HepG2 (cell line): ENCODE measurements at regions not wholly inside any gene's neighbourhood (a gene's known extent, or its start where the extent isn't known, plus 50 kb on each side); places are given as distances from the start of the nearest gene placed in this dataset.

Experiments used
- ATAC-seq: fragments of 200-7000 bp; cut with Tn5 transposase; 3 replicates; pipeline ENCODE4 v1.9.1; 2020; ENCODE audit warnings: mild to moderate bottlenecking, moderate library complexity
- BruUV-seq: library from RNA; stranded (reverse); fragments of 400-500 nt; replicated peaks from 2 replicates; lab custom pipeline; 2021; lab: Mats Ljungman, UMichigan
- CTCF ChIA-PET: fragments of 300-600 bp; formaldehyde crosslinking; extraction: SDS; loops from one replicate; lab custom pipeline; 2021; ENCODE audit warnings: low total read pairs, inconsistent platforms, low intra/inter-chr PET ratio; lab: Yijun Ruan, JAX
- POLR2A ChIA-PET: fragments of 350-600 bp; sonication (Branson Sonifier 250); formaldehyde crosslinking; loops from one replicate; lab custom pipeline; 2020; ENCODE audit warnings: antibody characterized with exemption, inconsistent platforms; lab: Yijun Ruan, JAX
- DNase-seq: peaks from one replicate; pipeline ENCODE4 v3.0.0-alpha.2; 2015; ENCODE audit warnings: low spot score
- FAIRE-seq: peaks from 3 replicates; lab custom pipeline; 2011; peaks lifted over from hg19 to GRCh38; lab: Jason Lieb, UNC
- H2AFZ ChIP-seq: one replicate; pipeline ENCODE4 v1.6.1; 2011; ENCODE audit warnings: low read length, inconsistent platforms
- H3K27ac ChIP-seq: fragments of 300-600 bp; 3 replicates; pipeline ENCODE4 v1.8.0; 2011; ENCODE audit warnings: mixed run types, mild to moderate bottlenecking, mixed read lengths, low read length, inconsistent platforms; ENCODE audit not compliant: insufficient read depth; ENCODE audit errors: extremely low read length
- H3K27me3 ChIP-seq, 2 experiments: fragments of 200-600 bp in 1 of 2; 2 replicates in 1 of 2; 3 replicates in 1 of 2; pipeline versions ENCODE4 v1.6.0 to v1.8.0; 2011; ENCODE audit warnings: low read length in 2 of 2, mild to moderate bottlenecking in 2 of 2, moderate library complexity in 2 of 2, inconsistent platforms in 1 of 2; ENCODE audit not compliant: insufficient read depth in 2 of 2, control insufficient read depth in 1 of 2
- H3K36me3 ChIP-seq, 2 experiments: fragments of 200-600 bp in 1 of 2; replicated peaks in 1 of 2; 2 replicates in 1 of 2; 3 replicates in 1 of 2; pipeline versions ENCODE4 v1.5.1 to v1.8.0; 2011; ENCODE audit warnings: low read length in 2 of 2, inconsistent platforms in 1 of 2; ENCODE audit not compliant: insufficient read depth in 2 of 2, control insufficient read depth in 1 of 2
- H3K4me1 ChIP-seq: 2 replicates; pipeline ENCODE4 v1.5.1; 2012; ENCODE audit warnings: low read length, inconsistent platforms; ENCODE audit not compliant: insufficient read depth
- H3K4me2 ChIP-seq: 2 replicates; pipeline ENCODE4 v1.6.0; 2011; ENCODE audit warnings: low read depth, low read length, inconsistent platforms
- H3K4me3 ChIP-seq, 3 experiments: fragments of 200-600 bp in 1 of 3; sonication (generic), shearing (Covaris generic) in 1 of 3; replicated peaks in 1 of 3; 2 replicates each; pipeline ENCODE4 v1.5.1; 2011 to 2016; ENCODE audit warnings: low read length in 3 of 3, inconsistent platforms in 2 of 3, low read depth in 2 of 3, mild to moderate bottlenecking in 2 of 3, control low read depth in 1 of 3, mixed read lengths in 1 of 3; ENCODE audit not compliant: insufficient read depth in 1 of 3
- H3K79me2 ChIP-seq: one replicate; pipeline ENCODE4 v1.6.1; 2011; ENCODE audit warnings: low read length, inconsistent platforms; ENCODE audit not compliant: insufficient read depth
- H3K9ac ChIP-seq: 2 replicates; pipeline ENCODE4 v1.6.0; 2011; ENCODE audit warnings: mild to moderate bottlenecking, low read depth, low read length, inconsistent platforms; ENCODE audit not compliant: insufficient read depth
- H3K9me3 ChIP-seq: 2 replicates; pipeline ENCODE4 v1.5.1; 2012; ENCODE audit warnings: mild to moderate bottlenecking, low read length
- H4K20me1 ChIP-seq: 2 replicates; pipeline ENCODE4 v1.6.0; 2011; ENCODE audit warnings: inconsistent platforms, mild to moderate bottlenecking, low read length, moderate library complexity; ENCODE audit not compliant: insufficient read depth
- KDM4B ChIP-seq: sonication (generic); formaldehyde crosslinking; IDR thresholded peaks from 2 replicates; pipeline ENCODE4 v1.4.0; 2020; ENCODE audit warnings: missing genetic modification reagents
- MAFF ChIP-seq: IDR thresholded peaks from 2 replicates; pipeline ENCODE4 v1.6.1; 2011; ENCODE audit warnings: low read depth, low read length, improper control_type of control experiment
- MAFK ChIP-seq, 2 experiments: IDR thresholded peaks in 1 of 2; conservative IDR thresholded peaks in 1 of 2; 2 replicates each; pipeline ENCODE4 v1.6.1; 2011; ENCODE audit warnings: improper control_type of control experiment in 2 of 2, low read length in 2 of 2
- ZNF331 ChIP-seq: sonication (generic); formaldehyde crosslinking; IDR thresholded peaks from 2 replicates; pipeline ENCODE4 v1.4.0; 2020; ENCODE audit warnings: missing genetic modification reagents
- ZNF616 ChIP-seq: sonication (generic); formaldehyde crosslinking; IDR thresholded peaks from 2 replicates; pipeline ENCODE4 v1.5.0; 2020; ENCODE audit warnings: low read depth, mild to moderate bottlenecking, missing genetic modification reagents
- WGBS: methylation state at CpG from one replicate; pipeline ENCODE4 v1.1.6; 2017; ENCODE audit warnings: low lambda C conversion rate; 5-methylcytosine and 5-hydroxymethylcytosine counted together
- in situ Hi-C: cut with HindIII; loops from 2 replicates; pipeline ENCODE4 v1.10.0; 2017; ENCODE audit warnings: low pct_unique_long_range_greater_than_20kb; ENCODE audit not compliant: extremely low pct_ligation_motif_present
- intact Hi-C: fragments of 100-400 bp; cut with micrococcal nuclease; formaldehyde crosslinking; loops from one replicate; pipeline ENCODE4 v1.10.0; 2022; ENCODE audit not compliant: unreplicated experiment
- TF ChIP-seq, protein P1 (sequence below): sonication (generic); formaldehyde crosslinking; conservative IDR thresholded peaks from 2 replicates; pipeline ENCODE4 v1.8.0; 2022; ENCODE audit warnings: mild to moderate bottlenecking, moderate library complexity, missing genetic modification reagents

- no peak for ATAC-seq
- no TSS peak for BruUV-seq
- intact Hi-C loops, result no loop called here
Observed at GRCh38 chr6:148053796-148054195, 288.8 kb upstream of the SASH1 start.

DNA sequence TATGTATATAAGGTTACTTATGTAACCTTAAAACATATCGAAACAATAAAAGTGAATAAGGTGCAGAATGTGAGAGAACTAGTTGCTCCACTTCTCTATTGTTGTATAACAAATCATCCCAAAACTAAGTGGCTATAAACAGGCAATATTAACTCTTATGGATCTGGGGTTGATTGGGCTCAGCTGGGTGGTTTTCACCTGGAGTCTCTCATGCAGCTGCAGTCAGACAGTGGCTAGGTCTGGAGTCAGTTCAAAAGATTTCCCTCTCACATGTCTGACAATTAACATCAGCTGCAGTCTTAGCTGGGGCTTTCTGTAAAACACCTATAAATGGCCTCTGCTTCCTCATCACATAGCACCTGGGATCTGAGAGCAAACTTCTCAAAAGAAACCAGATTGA is 288.4 kb upstream of the SASH1 start:
- intact Hi-C loops (no loop called here), in situ Hi-C loops (no loop called here)
- no peak overlapping the region for H3K27ac ChIP-seq
- BruUV-seq, result no TSS peak
- no peak for DNase-seq
- H3K79me2 ChIP-seq, result no peaks in the 10 kb centered on the region
- CTCF ChIA-PET, result no interaction called here
- H3K4me1 ChIP-seq, result no peaks in the 10 kb centered on the region
- FAIRE-seq, result no peak
- H3K27me3 ChIP-seq, result no peaks in the 10 kb centered on the region
- H2AFZ ChIP-seq, result no peak overlapping the region
- POLR2A ChIA-PET, result no interaction called here
- H3K4me2 ChIP-seq, result no peak overlapping the region
- no peaks in the 10 kb centered on the region for H4K20me1 ChIP-seq
- H3K9ac ChIP-seq, result no peak overlapping the region
- H3K4me3 ChIP-seq, result no peak overlapping the region
- H3K9me3 ChIP-seq, result peaks cover 28% of the 10 kb centered on the region
- peak; percentile 98 for TF ChIP-seq ZNF331 (CRISPR knock-in tag)
- TF ChIP-seq, protein P1, sequence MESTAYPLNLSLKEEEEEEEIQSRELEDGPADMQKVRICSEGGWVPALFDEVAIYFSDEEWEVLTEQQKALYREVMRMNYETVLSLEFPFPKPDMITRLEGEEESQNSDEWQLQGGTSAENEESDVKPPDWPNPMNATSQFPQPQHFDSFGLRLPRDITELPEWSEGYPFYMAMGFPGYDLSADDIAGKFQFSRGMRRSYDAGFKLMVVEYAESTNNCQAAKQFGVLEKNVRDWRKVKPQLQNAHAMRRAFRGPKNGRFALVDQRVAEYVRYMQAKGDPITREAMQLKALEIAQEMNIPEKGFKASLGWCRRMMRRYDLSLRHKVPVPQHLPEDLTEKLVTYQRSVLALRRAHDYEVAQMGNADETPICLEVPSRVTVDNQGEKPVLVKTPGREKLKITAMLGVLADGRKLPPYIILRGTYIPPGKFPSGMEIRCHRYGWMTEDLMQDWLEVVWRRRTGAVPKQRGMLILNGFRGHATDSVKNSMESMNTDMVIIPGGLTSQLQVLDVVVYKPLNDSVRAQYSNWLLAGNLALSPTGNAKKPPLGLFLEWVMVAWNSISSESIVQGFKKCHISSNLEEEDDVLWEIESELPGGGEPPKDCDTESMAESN, result no peak
- TF ChIP-seq, all 625 proteins: peak for 1
- WGBS, result 17% methylated on average over 1 of the region's 1 CpG
- no peaks in the 10 kb centered on the region for H3K36me3 ChIP-seq
- no peak for ATAC-seq

More at GRCh38 chr6:148053796-148054195, 288.8 kb upstream of the SASH1 start:
- H3K27ac ChIP-seq, result no peak overlapping the region
- H3K79me2 ChIP-seq, result no peaks in the 10 kb centered on the region
- H3K4me2 ChIP-seq, result no peak overlapping the region
- H3K27me3 ChIP-seq, result no peaks in the 10 kb centered on the region
- FAIRE-seq (no peak), DNase-seq (no peak)
- POLR2A ChIA-PET, result no interaction called here
- no peaks in the 10 kb centered on the region for H3K4me1 ChIP-seq
- CTCF ChIA-PET, result no interaction called here
- no peak overlapping the region for H2AFZ ChIP-seq
- in situ Hi-C loops, result no loop called here
- TF ChIP-seq MAFF (peak; percentile 72), ZNF616 (CRISPR knock-in tag) (no peak), MAFK (conservative IDR thresholded peaks at IDR 0.05 in 1 of 2, IDR thresholded peaks at IDR 0.05 in 1 of 2; ENCODE audit: low read length in 2 of 2) (peak; percentile 6 to 70; a peak in 2 of 4 replicates), KDM4B (no peak)
- no peaks in the 10 kb centered on the region for H3K36me3 ChIP-seq
- H3K9ac ChIP-seq, result no peak overlapping the region
- H3K4me3 ChIP-seq, result no peak overlapping the region
- H4K20me1 ChIP-seq, result no peaks in the 10 kb centered on the region
- H3K9me3 ChIP-seq, result peaks cover 24% of the 10 kb centered on the region; the same call in 1 of the 2 replicates
